Ishikawa (cell line): ENCODE measurements at regions not wholly inside any gene's neighbourhood (a gene's known extent, or its start where the extent isn't known, plus 50 kb on each side); places are given as distances from the start of the nearest gene placed in this dataset.

Source experiments
- CEBPB ChIP-seq: IDR thresholded peaks from 2 replicates; pipeline ENCODE4 v1.6.1; 2012
- CREB1 ChIP-seq: IDR thresholded peaks from 2 replicates; pipeline ENCODE4 v1.6.1; 2012; ENCODE audit warnings: low read depth
- EGR1 ChIP-seq: IDR thresholded peaks from 2 replicates; pipeline ENCODE4 v1.6.1; 2012
- EP300 ChIP-seq: IDR thresholded peaks from 2 replicates; pipeline ENCODE4 v1.6.1; 2012; ENCODE audit warnings: borderline replicate concordance
- FOXM1 ChIP-seq: IDR thresholded peaks from 2 replicates; pipeline ENCODE4 v1.6.1; 2012; ENCODE audit warnings: low read depth, borderline replicate concordance
- NFIC ChIP-seq: IDR thresholded peaks from 2 replicates; pipeline ENCODE4 v1.6.1; 2012
- TAF1 ChIP-seq: IDR thresholded peaks from 2 replicates; pipeline ENCODE4 v1.6.1; 2012; ENCODE audit warnings: low read depth, mild to moderate bottlenecking
- YY1 ChIP-seq: IDR thresholded peaks from 2 replicates; pipeline ENCODE4 v1.6.1; 2012; ENCODE audit warnings: low read depth
- TF ChIP-seq, protein P1 (sequence below): IDR thresholded peaks from 2 replicates; pipeline ENCODE4 v1.6.1; 2012; ENCODE audit warnings: low read depth, mild to moderate bottlenecking
- TF ChIP-seq, protein P2 (sequence below): IDR thresholded peaks from 2 replicates; pipeline ENCODE4 v1.6.1; 2012

DNA sequence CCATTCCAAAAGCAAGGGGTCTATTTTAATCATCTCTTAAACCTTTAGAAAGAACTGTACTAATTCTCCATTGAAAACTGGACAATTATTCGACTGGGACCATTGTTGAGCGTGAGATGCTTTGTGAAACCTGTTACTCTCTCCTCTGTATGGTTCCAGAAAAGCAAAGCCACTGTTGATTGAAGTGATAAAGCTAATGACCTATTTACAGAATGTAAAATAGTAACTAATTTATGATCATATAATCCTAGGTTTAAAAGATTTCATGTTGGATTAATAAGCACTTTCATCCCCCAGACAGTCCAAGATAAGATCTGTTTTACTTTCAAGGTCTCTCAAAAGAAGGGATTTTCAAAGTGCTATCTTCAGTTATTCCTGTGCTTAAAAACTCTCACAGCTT is 614.5 kb downstream of the TMA16 start:
- TF ChIP-seq EP300 (no peak), CREB1 (no peak), TAF1 (no peak), CEBPB (no peak), YY1 (no peak), FOXM1 (no peak), EGR1 (no peak), NFIC (no peak)
- TF ChIP-seq, protein P1, sequence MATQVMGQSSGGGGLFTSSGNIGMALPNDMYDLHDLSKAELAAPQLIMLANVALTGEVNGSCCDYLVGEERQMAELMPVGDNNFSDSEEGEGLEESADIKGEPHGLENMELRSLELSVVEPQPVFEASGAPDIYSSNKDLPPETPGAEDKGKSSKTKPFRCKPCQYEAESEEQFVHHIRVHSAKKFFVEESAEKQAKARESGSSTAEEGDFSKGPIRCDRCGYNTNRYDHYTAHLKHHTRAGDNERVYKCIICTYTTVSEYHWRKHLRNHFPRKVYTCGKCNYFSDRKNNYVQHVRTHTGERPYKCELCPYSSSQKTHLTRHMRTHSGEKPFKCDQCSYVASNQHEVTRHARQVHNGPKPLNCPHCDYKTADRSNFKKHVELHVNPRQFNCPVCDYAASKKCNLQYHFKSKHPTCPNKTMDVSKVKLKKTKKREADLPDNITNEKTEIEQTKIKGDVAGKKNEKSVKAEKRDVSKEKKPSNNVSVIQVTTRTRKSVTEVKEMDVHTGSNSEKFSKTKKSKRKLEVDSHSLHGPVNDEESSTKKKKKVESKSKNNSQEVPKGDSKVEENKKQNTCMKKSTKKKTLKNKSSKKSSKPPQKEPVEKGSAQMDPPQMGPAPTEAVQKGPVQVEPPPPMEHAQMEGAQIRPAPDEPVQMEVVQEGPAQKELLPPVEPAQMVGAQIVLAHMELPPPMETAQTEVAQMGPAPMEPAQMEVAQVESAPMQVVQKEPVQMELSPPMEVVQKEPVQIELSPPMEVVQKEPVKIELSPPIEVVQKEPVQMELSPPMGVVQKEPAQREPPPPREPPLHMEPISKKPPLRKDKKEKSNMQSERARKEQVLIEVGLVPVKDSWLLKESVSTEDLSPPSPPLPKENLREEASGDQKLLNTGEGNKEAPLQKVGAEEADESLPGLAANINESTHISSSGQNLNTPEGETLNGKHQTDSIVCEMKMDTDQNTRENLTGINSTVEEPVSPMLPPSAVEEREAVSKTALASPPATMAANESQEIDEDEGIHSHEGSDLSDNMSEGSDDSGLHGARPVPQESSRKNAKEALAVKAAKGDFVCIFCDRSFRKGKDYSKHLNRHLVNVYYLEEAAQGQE = no peak
- TF ChIP-seq, protein P2, sequence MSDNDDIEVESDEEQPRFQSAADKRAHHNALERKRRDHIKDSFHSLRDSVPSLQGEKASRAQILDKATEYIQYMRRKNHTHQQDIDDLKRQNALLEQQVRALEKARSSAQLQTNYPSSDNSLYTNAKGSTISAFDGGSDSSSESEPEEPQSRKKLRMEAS = no peak
